ENCODE measurements at regions not wholly inside any gene's neighbourhood (a gene's known extent, or its start where the extent isn't known, plus 50 kb on each side); places are given as distances from the start of the nearest gene placed in this dataset.

GRCh38 chr4:117704721-117705120 lies 329.6 kb upstream of the NDST3 start:
- TF ChIP-seq CTCF (IDR thresholded peaks at IDR 0.05) (no peak), POLR2A (IDR thresholded peaks at IDR 0.05) (no peak)
